Upper lobe of right lung (tissue), 1 donor: ENCODE measurements at regions not wholly inside any gene's neighbourhood (a gene's known extent, or its start where the extent isn't known, plus 50 kb on each side); places are given as distances from the start of the nearest gene placed in this dataset.
"Not testable (repeated sequence)": the region's sequence is repeated elsewhere in the genome, so short reads cannot be mapped to it uniquely, and the experiment has no call there.

Experiments used
- ATAC-seq: fragments of 200-7000 bp; cut with Tn5 transposase; one replicate; pipeline ENCODE4 v1.9.1; 2020; ENCODE audit warnings: mild to moderate bottlenecking, moderate library complexity
- DNase-seq: peaks from one replicate; pipeline ENCODE4 v3.0.0-alpha.2; 2020
- H3K27ac ChIP-seq: fragments of 200-600 bp; one replicate; pipeline ENCODE4 v1.8.0; 2022
- H3K27me3 ChIP-seq: fragments of 200-600 bp; one replicate; pipeline ENCODE4 v1.8.0; 2022; ENCODE audit warnings: mild to moderate bottlenecking
- H3K36me3 ChIP-seq: fragments of 200-600 bp; one replicate; pipeline ENCODE4 v1.8.0; 2022
- H3K4me1 ChIP-seq: fragments of 200-600 bp; one replicate; pipeline ENCODE4 v1.8.0; 2022
- H3K4me3 ChIP-seq: fragments of 200-600 bp; one replicate; pipeline ENCODE4 v1.8.0; 2022; ENCODE audit warnings: mild to moderate bottlenecking
- H3K9me3 ChIP-seq: fragments of 200-600 bp; one replicate; pipeline ENCODE4 v1.8.0; 2022
- intact Hi-C: fragments of 100-400 bp; cut with DNase I; formaldehyde crosslinking; loops from one replicate; pipeline ENCODE4 v1.11.0; 2022
- TF ChIP-seq, protein P1 (sequence below): fragments of 200-600 bp; IDR thresholded peaks from one replicate; pipeline ENCODE4 v1.8.0; 2022; ENCODE audit warnings: antibody characterized with exemption
- donor health status: DM: no; HTN: yes; CAD: no; lungs with severe emphysema.

DNA sequence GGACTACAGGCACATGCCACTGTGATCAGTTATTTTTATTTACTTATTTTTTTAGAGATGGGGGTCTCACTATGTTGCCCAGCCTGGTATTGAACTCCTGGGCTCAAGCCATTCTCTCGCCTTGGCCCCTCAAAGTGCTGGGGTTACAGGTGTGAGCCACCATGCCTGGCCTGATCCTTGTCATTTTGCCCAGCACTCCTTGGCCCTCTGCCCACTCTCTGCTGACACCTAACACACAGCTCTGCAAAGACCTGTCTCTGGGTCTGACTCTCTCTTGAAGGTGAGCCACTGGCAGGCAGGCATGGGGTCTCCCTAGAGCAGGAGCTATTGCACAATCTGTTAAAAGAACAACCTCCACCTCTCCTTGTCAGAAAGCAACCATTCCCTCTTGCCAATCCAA lies 155.6 kb downstream of the ZFP64 start:
- DNase-seq (no peak), ATAC-seq (no peak)
- H3K27ac ChIP-seq: no peak overlapping the region
- no peaks in the 10 kb centered on the region for H3K27me3 ChIP-seq
- TF ChIP-seq, protein P1, sequence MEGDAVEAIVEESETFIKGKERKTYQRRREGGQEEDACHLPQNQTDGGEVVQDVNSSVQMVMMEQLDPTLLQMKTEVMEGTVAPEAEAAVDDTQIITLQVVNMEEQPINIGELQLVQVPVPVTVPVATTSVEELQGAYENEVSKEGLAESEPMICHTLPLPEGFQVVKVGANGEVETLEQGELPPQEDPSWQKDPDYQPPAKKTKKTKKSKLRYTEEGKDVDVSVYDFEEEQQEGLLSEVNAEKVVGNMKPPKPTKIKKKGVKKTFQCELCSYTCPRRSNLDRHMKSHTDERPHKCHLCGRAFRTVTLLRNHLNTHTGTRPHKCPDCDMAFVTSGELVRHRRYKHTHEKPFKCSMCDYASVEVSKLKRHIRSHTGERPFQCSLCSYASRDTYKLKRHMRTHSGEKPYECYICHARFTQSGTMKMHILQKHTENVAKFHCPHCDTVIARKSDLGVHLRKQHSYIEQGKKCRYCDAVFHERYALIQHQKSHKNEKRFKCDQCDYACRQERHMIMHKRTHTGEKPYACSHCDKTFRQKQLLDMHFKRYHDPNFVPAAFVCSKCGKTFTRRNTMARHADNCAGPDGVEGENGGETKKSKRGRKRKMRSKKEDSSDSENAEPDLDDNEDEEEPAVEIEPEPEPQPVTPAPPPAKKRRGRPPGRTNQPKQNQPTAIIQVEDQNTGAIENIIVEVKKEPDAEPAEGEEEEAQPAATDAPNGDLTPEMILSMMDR: no peak
- H3K9me3 ChIP-seq: no peaks in the 10 kb centered on the region
- H3K4me3 ChIP-seq: no peak overlapping the region
- no peaks in the 10 kb centered on the region for H3K36me3 ChIP-seq
- no peaks in the 10 kb centered on the region for H3K4me1 ChIP-seq
- intact Hi-C loops: no loop called here

DNA sequence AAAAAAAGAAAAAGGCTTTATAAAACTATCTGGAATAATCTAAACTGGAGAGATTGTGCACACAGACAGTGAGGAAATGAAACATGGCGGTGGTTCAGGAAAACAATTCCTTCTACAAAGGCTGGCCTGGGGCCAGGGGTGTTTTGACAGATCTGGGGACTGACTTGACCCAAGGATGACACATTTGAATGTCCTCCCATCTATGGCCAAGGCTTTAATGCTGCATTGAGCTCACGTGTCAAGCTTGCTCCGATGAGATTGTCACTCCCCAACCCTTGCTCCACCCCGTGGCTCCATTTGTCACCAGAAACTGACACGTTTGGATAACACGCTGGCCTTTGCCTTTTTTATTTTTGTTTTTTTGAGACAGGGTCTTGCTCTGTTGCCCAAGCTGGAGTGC lies 156.1 kb downstream of the ZFP64 start:
- Histone ChIP-seq H3K9me3 (no peaks in the 10 kb centered on the region), H3K27me3 (no peaks in the 10 kb centered on the region), H3K27ac (no peak overlapping the region), H3K36me3 (no peaks in the 10 kb centered on the region), H3K4me3 (no peak overlapping the region), H3K4me1 (no peaks in the 10 kb centered on the region)
- DNase-seq (no peak), ATAC-seq (no peak)
- intact Hi-C loops: no loop called here
- TF ChIP-seq, protein P1: no peak

DNA sequence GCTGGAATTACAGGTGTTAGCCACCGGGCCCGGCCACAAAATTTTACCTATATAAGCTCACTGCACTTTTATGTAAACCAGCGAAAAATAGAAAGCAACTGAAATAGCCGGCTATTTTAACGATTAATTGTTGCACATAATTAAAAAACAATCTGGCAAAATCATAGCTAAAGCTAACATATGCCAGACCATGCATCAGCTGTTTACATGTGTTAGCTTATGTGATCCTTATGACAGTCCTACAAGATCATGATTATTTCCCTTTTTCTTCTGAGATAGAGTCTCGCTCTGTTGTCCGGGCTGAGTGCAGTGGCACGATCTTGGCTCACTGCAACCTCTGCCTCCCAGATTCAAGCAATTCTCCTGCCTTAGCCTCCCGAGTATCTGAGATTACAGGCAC lies 157.0 kb downstream of the ZFP64 start:
- Histone ChIP-seq H3K4me1 (no peaks in the 10 kb centered on the region), H3K36me3 (no peaks in the 10 kb centered on the region), H3K27ac (no peak overlapping the region), H3K9me3 (no peaks in the 10 kb centered on the region), H3K4me3 (no peak overlapping the region), H3K27me3 (no peaks in the 10 kb centered on the region)
- TF ChIP-seq, protein P1: no peak
- DNase-seq (no peak), ATAC-seq (no peak)
- intact Hi-C loops: no loop called here

DNA sequence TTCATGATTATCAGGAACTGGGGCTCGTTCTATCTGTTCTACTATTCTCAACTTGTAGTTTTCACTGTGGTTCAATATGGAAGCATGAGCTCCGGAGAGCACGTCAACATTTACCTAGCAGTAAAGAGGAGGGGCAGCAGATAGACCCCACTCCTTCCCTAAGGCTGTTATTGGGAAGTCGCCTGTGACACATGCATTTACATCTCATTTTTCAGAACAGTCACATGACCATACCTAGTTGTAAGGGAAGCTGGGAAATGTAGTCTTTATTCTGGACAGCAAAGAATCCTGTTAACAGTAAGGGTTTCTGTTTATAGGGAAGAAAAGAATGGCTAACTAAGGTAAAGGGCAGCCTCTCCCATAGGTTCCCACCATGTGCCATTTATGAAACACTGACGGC lies 158.3 kb downstream of the ZFP64 start:
- Histone ChIP-seq H3K27ac (no peak overlapping the region), H3K27me3 (no peaks in the 10 kb centered on the region), H3K9me3 (no peaks in the 10 kb centered on the region), H3K36me3 (no peaks in the 10 kb centered on the region), H3K4me3 (no peak overlapping the region), H3K4me1 (no peaks in the 10 kb centered on the region)
- ATAC-seq (no peak), DNase-seq (no peak)
- TF ChIP-seq, protein P1: no peak
- intact Hi-C loops: no loop called here

DNA sequence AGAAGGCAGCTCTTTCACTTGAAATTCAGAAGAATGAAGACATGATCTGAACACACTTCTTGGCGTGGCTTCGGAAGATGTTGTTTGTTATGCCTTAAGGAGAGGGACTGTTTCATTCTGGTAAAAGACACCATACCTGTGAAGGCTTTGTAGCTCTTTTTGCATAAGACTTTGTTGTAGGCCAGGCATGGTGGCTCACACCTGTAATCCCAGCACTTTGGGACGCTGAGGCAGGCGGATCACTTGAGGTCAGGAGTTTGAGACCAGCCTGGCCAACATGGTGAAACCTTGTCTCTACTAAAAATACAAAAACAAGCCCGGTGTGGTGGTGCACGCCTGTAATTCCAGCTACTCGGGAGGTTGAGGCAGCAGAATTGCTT lies 159.3 kb downstream of the ZFP64 start:
- H3K27ac ChIP-seq, ATAC-seq, H3K27me3 ChIP-seq, H3K4me3 ChIP-seq, intact Hi-C loops, H3K36me3 ChIP-seq, H3K9me3 ChIP-seq, H3K4me1 ChIP-seq, DNase-seq: not testable (repeated sequence)

DNA sequence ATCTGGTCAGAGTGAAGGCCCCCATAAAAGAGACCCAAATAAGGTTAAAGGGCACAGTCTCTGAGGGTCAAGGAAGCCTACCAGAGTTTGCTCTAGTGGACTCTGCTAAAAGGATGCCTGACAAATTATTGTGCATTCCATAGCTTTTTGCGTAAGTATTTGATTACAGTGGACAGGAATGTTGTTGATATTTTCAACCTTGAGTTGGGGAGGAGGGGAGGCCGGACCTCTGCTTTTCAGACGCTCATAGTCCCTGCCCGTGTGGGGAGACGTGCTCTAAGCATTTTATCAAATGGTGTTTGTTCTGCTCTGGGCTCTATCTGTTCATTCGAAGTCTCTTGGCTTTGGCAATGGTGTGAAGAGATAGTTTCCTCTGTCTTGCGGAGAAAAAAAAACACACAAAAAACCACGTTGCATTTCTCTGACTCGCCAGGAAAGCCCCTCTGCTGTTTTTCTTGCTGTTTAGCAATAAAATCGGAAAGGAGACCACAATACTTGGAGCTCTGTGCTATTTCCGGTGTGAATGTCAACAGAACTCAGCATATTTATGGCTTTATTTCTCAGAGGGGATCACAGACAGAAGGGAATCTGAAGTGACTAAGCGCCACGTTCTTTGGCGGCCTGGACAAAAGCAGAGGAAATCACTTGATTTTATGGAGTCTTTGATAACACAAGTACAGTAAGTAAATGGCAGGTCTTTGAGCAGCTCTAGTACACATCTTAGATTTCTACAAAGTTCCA lies 159.8 kb downstream of the ZFP64 start:
- intact Hi-C loops: no loop called here
- H3K4me1 ChIP-seq: no peaks in the 10 kb centered on the region
- TF ChIP-seq, protein P1: no peak
- H3K9me3 ChIP-seq: no peaks in the 10 kb centered on the region
- H3K27ac ChIP-seq: no peak overlapping the region
- no peaks in the 10 kb centered on the region for H3K27me3 ChIP-seq
- no peak for DNase-seq
- no peak overlapping the region for H3K4me3 ChIP-seq
- ATAC-seq: no peak
- H3K36me3 ChIP-seq: no peaks in the 10 kb centered on the region
